ENCODE measurements at regions not wholly inside any gene's neighbourhood (a gene's known extent, or its start where the extent isn't known, plus 50 kb on each side); places are given as distances from the start of the nearest gene placed in this dataset.

- Histone ChIP-seq H3K27ac (no peak overlapping the region), H3K9me3 (ENCODE audit: control insufficient read depth, low read length) (no peaks in the 10 kb centered on the region), H3K27me3 (ENCODE audit: control insufficient read depth, insufficient read depth, low read length) (no peaks in the 10 kb centered on the region), H3K4me2 (ENCODE audit: low read length) (no peak overlapping the region), H2AFZ (no peak overlapping the region), H3K4me1 (no peaks in the 10 kb centered on the region), H3K79me2 (no peaks in the 10 kb centered on the region), H3K9ac (no peak overlapping the region), H3K4me3 (ENCODE audit: low read depth, low read length) (no peak overlapping the region), H3K36me3 (ENCODE audit: control insufficient read depth, insufficient read depth, low read length) (no peaks in the 10 kb centered on the region)
- TF ChIP-seq CTCF (IDR thresholded peaks at IDR 0.05) = no peak
These were observed 86.3 kb upstream of the FAM171A1 start for GRCh38 chr10:15457382-15457781.

GRCh38 chr10:15455456-15455855, 84.4 kb upstream of the FAM171A1 start:
- Histone ChIP-seq H3K79me2 (no peaks in the 10 kb centered on the region), H3K9me3 (ENCODE audit: control insufficient read depth, low read length) (no peaks in the 10 kb centered on the region), H3K4me1 (no peaks in the 10 kb centered on the region), H3K9ac (no peak overlapping the region), H3K27ac (no peak overlapping the region), H2AFZ (no peak overlapping the region), H3K4me3 (ENCODE audit: low read depth, low read length) (no peak overlapping the region), H3K27me3 (ENCODE audit: control insufficient read depth, insufficient read depth, low read length) (no peaks in the 10 kb centered on the region), H3K36me3 (ENCODE audit: control insufficient read depth, insufficient read depth, low read length) (no peaks in the 10 kb centered on the region), H3K4me2 (ENCODE audit: low read length) (no peak overlapping the region)
- no peak for TF ChIP-seq CTCF (IDR thresholded peaks at IDR 0.05)

DNA sequence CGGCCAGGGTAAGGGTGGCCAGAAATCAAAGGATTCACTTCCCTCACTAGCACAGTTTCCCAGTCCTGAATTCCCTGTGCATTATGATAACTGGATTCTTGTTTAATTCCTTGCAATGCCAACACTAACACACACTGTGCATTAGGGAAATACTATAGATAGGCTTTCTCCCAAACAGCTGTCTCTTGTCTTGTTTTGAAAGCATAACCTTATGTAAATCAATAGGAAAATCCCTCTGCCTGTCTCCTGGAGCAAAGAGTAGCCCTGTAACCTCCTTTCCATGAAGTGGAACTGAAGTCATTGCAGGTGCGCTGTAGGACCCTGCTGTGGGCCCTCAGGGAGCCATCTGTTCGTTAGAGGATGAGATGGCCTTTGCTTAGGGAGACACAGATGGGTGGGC, 82.8 kb upstream of the FAM171A1 start:
- no peaks in the 10 kb centered on the region for H3K79me2 ChIP-seq
- no peak overlapping the region for H3K27ac ChIP-seq
- no peak overlapping the region for H3K4me3 ChIP-seq (ENCODE audit: low read depth, low read length)
- H2AFZ ChIP-seq = no peak overlapping the region
- H3K9me3 ChIP-seq (ENCODE audit: control insufficient read depth, low read length) = no peaks in the 10 kb centered on the region
- H3K36me3 ChIP-seq (ENCODE audit: control insufficient read depth, insufficient read depth, low read length) = no peaks in the 10 kb centered on the region
- H3K4me2 ChIP-seq (ENCODE audit: low read length) = no peak overlapping the region
- H3K4me1 ChIP-seq = no peaks in the 10 kb centered on the region
- no peak for TF ChIP-seq CTCF (IDR thresholded peaks at IDR 0.05)
- no peaks in the 10 kb centered on the region for H3K27me3 ChIP-seq (ENCODE audit: control insufficient read depth, insufficient read depth, low read length)
- H3K9ac ChIP-seq = no peak overlapping the region

DNA sequence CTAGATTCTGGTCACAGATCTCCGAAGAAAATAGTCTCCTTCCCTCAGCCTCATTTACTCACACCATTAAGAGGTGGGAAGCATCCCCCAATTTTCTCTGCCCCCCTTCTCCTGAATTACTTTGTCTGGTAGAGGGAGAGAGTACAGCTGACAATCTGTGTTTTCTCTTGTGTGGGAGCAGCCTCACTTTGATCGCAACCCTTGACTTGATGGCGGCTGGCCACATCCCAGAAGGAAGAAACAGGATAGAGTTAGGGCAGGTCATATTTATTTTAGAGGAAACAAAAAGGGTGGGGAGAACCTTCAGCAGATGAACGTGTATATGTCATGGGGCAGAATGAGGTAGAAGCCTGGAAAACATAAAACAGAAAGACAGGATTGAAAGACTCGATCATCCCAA, 82.4 kb upstream of the FAM171A1 start:
- no peak overlapping the region for H3K9ac ChIP-seq

More for the DNA sequence above, 82.4 kb upstream of the FAM171A1 start:
- no peak for TF ChIP-seq CTCF (IDR thresholded peaks at IDR 0.05)
- Histone ChIP-seq H3K27me3 (ENCODE audit: control insufficient read depth, insufficient read depth, low read length) (no peaks in the 10 kb centered on the region), H3K27ac (no peak overlapping the region), H3K4me1 (no peaks in the 10 kb centered on the region), H2AFZ (no peak overlapping the region), H3K4me3 (ENCODE audit: low read depth, low read length) (no peak overlapping the region), H3K4me2 (ENCODE audit: low read length) (no peak overlapping the region), H3K9me3 (ENCODE audit: control insufficient read depth, low read length) (no peaks in the 10 kb centered on the region), H3K79me2 (no peaks in the 10 kb centered on the region), H3K36me3 (ENCODE audit: control insufficient read depth, insufficient read depth, low read length) (no peaks in the 10 kb centered on the region)
